ENCODE measurements at regions not wholly inside any gene's neighbourhood (a gene's known extent, or its start where the extent isn't known, plus 50 kb on each side); places are given as distances from the start of the nearest gene placed in this dataset.

- DNase-seq, result no peak
These were observed 178.8 kb downstream of the IBTK start for GRCh38 chr6:82068721-82069120.

GRCh38 chr6:82066991-82067411 lies 180.5 kb downstream of the IBTK start:
- no peak for DNase-seq

- DNase-seq, result no peak
These were observed 181.3 kb downstream of the IBTK start for GRCh38 chr6:82066196-82066595.

GRCh38 chr6:82063574-82063973 lies 184.0 kb downstream of the IBTK start:
- DNase-seq, result no peak

- no peak for DNase-seq
These were observed 185.3 kb downstream of the IBTK start for GRCh38 chr6:82062219-82062618.

- no peak for DNase-seq
These were observed 189.5 kb downstream of the IBTK start for GRCh38 chr6:82057846-82058554.

GRCh38 chr6:82056567-82056966 lies 191.0 kb downstream of the IBTK start:
- no peak for DNase-seq

GRCh38 chr6:82045965-82046756 lies 201.4 kb downstream of the IBTK start:
- DNase-seq, result no peak

GRCh38 chr6:82040405-82041221 lies 206.9 kb downstream of the IBTK start:
- peak; percentile 14 to 19 for DNase-seq

- DNase-seq, result no peak
These were observed 208.9 kb downstream of the IBTK start for GRCh38 chr6:82038631-82039030.

GRCh38 chr6:82035526-82035925 lies 212.0 kb downstream of the IBTK start:
- no peak for DNase-seq

GRCh38 chr6:82033631-82034211 lies 213.8 kb downstream of the IBTK start:
- DNase-seq, result no peak

GRCh38 chr6:82032444-82032843 lies 215.1 kb downstream of the IBTK start:
- DNase-seq, result no peak

- no peak for DNase-seq
These were observed 216.6 kb downstream of the IBTK start for GRCh38 chr6:82030761-82031503.

- DNase-seq, result no peak
These were observed 217.2 kb downstream of the IBTK start for GRCh38 chr6:82030301-82030700.

- no peak for DNase-seq
These were observed 222.3 kb downstream of the IBTK start for GRCh38 chr6:82025271-82025670.

GRCh38 chr6:82022614-82023129 lies 224.9 kb downstream of the IBTK start:
- no peak for DNase-seq

GRCh38 chr6:82017773-82018172 lies 229.8 kb downstream of the IBTK start:
- no peak for DNase-seq

GRCh38 chr6:82017288-82017687 lies 230.3 kb downstream of the IBTK start:
- DNase-seq, result no peak

GRCh38 chr6:82015526-82015925 lies 232.0 kb downstream of the IBTK start:
- DNase-seq, result no peak

- no peak for DNase-seq
These were observed 232.5 kb downstream of the IBTK start for GRCh38 chr6:82015043-82015442.

Measured in activated T-cell treated with anti-CD3 and anti-CD28 coated beads, Interleukin-2, amount 50 U/mL, for 48 hours (primary cell).